ENCODE measurements at regions not wholly inside any gene's neighbourhood (a gene's known extent, or its start where the extent isn't known, plus 50 kb on each side); places are given as distances from the start of the nearest gene placed in this dataset.

DNA sequence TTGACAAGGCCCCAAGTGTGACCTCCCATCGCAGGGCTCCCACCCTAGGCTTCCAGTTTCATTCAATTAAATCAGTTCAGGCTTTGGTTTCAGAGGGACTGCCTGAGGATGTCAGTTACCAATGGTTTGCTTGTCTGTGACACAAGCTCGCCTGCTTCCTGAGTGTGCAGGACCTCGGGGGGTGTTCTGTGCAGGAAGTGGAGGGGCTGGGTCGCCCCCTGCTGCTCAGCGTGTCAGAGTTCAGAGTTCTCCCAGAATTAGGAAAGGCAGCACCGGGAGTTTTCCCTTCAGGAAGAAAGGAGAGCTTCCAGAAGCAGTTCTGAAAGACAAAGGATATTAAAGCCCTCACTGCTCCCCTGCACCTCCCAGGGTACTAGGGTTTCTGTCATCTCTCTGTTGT lies 50.8 kb upstream of the TGM3 start:
- TF ChIP-seq, protein P1, sequence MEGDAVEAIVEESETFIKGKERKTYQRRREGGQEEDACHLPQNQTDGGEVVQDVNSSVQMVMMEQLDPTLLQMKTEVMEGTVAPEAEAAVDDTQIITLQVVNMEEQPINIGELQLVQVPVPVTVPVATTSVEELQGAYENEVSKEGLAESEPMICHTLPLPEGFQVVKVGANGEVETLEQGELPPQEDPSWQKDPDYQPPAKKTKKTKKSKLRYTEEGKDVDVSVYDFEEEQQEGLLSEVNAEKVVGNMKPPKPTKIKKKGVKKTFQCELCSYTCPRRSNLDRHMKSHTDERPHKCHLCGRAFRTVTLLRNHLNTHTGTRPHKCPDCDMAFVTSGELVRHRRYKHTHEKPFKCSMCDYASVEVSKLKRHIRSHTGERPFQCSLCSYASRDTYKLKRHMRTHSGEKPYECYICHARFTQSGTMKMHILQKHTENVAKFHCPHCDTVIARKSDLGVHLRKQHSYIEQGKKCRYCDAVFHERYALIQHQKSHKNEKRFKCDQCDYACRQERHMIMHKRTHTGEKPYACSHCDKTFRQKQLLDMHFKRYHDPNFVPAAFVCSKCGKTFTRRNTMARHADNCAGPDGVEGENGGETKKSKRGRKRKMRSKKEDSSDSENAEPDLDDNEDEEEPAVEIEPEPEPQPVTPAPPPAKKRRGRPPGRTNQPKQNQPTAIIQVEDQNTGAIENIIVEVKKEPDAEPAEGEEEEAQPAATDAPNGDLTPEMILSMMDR (IDR thresholded peaks at IDR 0.05; ENCODE audit: low read length, missing control alignments), result no peak
- DNase-seq (ENCODE audit: low read depth), result no peak
- no peak overlapping the region for H3K4me3 ChIP-seq (replicated peaks; ENCODE audit: low read depth, low read length)

DNA sequence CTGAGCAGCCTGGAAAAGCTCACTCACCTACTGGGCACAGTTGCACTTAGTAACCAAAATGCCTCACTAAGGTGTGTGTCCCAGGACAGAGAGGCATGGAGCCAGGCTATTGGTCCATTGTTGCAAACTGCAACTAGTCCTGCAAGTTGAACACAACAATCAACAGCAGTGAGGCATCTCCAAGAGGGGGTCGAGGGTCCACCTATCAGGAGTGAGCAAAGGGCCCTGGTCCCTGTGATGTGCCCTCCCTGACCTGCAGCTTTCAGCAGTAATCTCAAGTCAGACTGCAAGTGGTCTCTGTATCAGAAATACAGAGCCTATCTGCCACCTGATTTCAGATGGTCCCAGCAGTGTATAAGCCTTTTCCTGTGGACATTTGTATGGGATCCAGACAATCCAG lies 50.2 kb upstream of the TGM3 start:
- no peak overlapping the region for H3K4me3 ChIP-seq (replicated peaks; ENCODE audit: low read depth, low read length)
- no peak for DNase-seq (ENCODE audit: low read depth)
- TF ChIP-seq, protein P1 (IDR thresholded peaks at IDR 0.05; ENCODE audit: low read length, missing control alignments), result no peak

Measured in fibroblast of pulmonary artery (primary cell).